Fibroblast of lung (primary cell): ENCODE measurements at regions not wholly inside any gene's neighbourhood (a gene's known extent, or its start where the extent isn't known, plus 50 kb on each side); places are given as distances from the start of the nearest gene placed in this dataset.

ENCODE experiments used
- DNase-seq, 2 donors: peaks; one replicate each; pipeline versions ENCODE4 v3.0.0 to v3.0.0-alpha.2; 2010; ENCODE audit warnings: low read depth in 2 of 2
- H2AFZ ChIP-seq: 2 replicates; pipeline ENCODE4 v1.5.1; 2012; ENCODE audit warnings: low read length, control low read depth, inconsistent platforms
- H3K27ac ChIP-seq: 2 replicates; pipeline ENCODE4 v1.5.1; 2011; ENCODE audit warnings: low read length, control low read depth; ENCODE audit not compliant: insufficient read depth
- H3K27me3 ChIP-seq: 2 replicates; pipeline ENCODE4 v1.5.1; 2011; ENCODE audit warnings: mild to moderate bottlenecking, low read length; ENCODE audit not compliant: control insufficient read depth, insufficient read depth
- H3K36me3 ChIP-seq: 2 replicates; pipeline ENCODE4 v1.5.1; 2011; ENCODE audit warnings: low read length; ENCODE audit not compliant: control insufficient read depth, insufficient read depth
- H3K4me1 ChIP-seq: 2 replicates; pipeline ENCODE4 v1.5.1; 2011; ENCODE audit warnings: low read length; ENCODE audit not compliant: control insufficient read depth, insufficient read depth; ENCODE audit errors: extremely low read depth
- H3K4me2 ChIP-seq: 2 replicates; pipeline ENCODE4 v1.5.1; 2011; ENCODE audit warnings: low read length, control low read depth; ENCODE audit not compliant: insufficient read depth; ENCODE audit errors: extremely low read depth
- H3K4me3 ChIP-seq, 4 experiments: fragments of 200-600 bp in 1 of 4; sonication (generic) in 1 of 4; replicated peaks in 1 of 4; 2 replicates each; pipeline ENCODE4 v1.5.1; 2011 to 2016; ENCODE audit warnings: low read length in 4 of 4, low read depth in 3 of 4, mild to moderate bottlenecking in 3 of 4, control low read depth in 2 of 4, inconsistent platforms in 1 of 4, mixed read lengths in 1 of 4; ENCODE audit not compliant: insufficient read depth in 1 of 4; ENCODE audit errors: control extremely low read depth in 1 of 4
- H3K79me2 ChIP-seq: 2 replicates; pipeline ENCODE4 v1.5.1; 2012; ENCODE audit warnings: mild to moderate bottlenecking, low read length, inconsistent platforms; ENCODE audit not compliant: control insufficient read depth, insufficient read depth
- H3K9ac ChIP-seq: 2 replicates; pipeline ENCODE4 v1.5.1; 2011; ENCODE audit warnings: mild to moderate bottlenecking, low read length, control low read depth; ENCODE audit not compliant: insufficient read depth
- H3K9me3 ChIP-seq: 2 replicates; pipeline ENCODE4 v1.5.1; 2012; ENCODE audit warnings: low read depth, low read length; ENCODE audit not compliant: control insufficient read depth, insufficient read depth
- H4K20me1 ChIP-seq: 2 replicates; pipeline ENCODE4 v1.5.1; 2011; ENCODE audit warnings: low read length; ENCODE audit not compliant: control insufficient read depth, insufficient read depth; ENCODE audit errors: extremely low read depth
- EZH2 ChIP-seq: IDR thresholded peaks from 2 replicates; pipeline ENCODE4 v1.5.1; 2012; ENCODE audit warnings: low read length, control low read depth, mild to moderate bottlenecking; ENCODE audit errors: missing control alignments
- TF ChIP-seq, protein P1 (sequence below), 2 donors: IDR thresholded peaks in 1 of 2; conservative IDR thresholded peaks in 1 of 2; 1 replicate in 1 of 2; 2 replicates in 1 of 2; pipeline ENCODE4 v1.5.1; 2011 to 2012; ENCODE audit warnings: low read length in 2 of 2, control low read depth in 1 of 2, inconsistent platforms in 1 of 2, low read depth in 1 of 2, mild to moderate bottlenecking in 1 of 2

DNA sequence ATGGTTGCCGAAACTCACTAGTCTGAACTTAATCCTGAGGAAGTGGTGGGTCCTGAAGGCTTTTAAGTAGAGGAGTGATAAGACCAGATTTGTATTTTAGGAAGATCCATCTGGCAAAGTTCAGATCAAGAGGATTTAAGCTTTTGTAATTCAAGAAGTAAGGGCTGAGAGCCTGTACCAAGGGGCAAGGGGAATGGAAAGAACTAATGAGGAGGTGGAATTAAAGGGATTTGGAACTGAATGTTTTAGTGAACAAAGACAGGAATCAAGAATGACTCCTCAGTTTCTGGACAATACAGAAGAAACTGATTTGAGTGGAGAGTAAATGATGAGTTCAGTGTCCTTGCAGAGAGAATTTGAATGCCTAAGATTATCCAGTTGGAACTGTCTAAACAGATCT is 249.0 kb downstream of the C7orf25 start:
- H3K9me3 ChIP-seq, result no peaks in the 10 kb centered on the region
- no peaks in the 10 kb centered on the region for H3K36me3 ChIP-seq
- H3K9ac ChIP-seq, result no peak overlapping the region
- H3K4me2 ChIP-seq, result no peak overlapping the region
- no peaks in the 10 kb centered on the region for H3K4me1 ChIP-seq
- H2AFZ ChIP-seq, result no peak overlapping the region
- no peak overlapping the region for H3K4me3 ChIP-seq
- TF ChIP-seq, protein P1, sequence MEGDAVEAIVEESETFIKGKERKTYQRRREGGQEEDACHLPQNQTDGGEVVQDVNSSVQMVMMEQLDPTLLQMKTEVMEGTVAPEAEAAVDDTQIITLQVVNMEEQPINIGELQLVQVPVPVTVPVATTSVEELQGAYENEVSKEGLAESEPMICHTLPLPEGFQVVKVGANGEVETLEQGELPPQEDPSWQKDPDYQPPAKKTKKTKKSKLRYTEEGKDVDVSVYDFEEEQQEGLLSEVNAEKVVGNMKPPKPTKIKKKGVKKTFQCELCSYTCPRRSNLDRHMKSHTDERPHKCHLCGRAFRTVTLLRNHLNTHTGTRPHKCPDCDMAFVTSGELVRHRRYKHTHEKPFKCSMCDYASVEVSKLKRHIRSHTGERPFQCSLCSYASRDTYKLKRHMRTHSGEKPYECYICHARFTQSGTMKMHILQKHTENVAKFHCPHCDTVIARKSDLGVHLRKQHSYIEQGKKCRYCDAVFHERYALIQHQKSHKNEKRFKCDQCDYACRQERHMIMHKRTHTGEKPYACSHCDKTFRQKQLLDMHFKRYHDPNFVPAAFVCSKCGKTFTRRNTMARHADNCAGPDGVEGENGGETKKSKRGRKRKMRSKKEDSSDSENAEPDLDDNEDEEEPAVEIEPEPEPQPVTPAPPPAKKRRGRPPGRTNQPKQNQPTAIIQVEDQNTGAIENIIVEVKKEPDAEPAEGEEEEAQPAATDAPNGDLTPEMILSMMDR (conservative IDR thresholded peaks at IDR 0.05 in 1 of 2, IDR thresholded peaks at IDR 0.05 in 1 of 2; ENCODE audit: low read depth in 1 of 2, low read length in 2 of 2), result no peak
- no peak for TF ChIP-seq EZH2
- no peak for DNase-seq
- no peak overlapping the region for H3K27ac ChIP-seq
- H3K27me3 ChIP-seq, result no peaks in the 10 kb centered on the region
- no peaks in the 10 kb centered on the region for H4K20me1 ChIP-seq
- H3K79me2 ChIP-seq, result no peaks in the 10 kb centered on the region

DNA sequence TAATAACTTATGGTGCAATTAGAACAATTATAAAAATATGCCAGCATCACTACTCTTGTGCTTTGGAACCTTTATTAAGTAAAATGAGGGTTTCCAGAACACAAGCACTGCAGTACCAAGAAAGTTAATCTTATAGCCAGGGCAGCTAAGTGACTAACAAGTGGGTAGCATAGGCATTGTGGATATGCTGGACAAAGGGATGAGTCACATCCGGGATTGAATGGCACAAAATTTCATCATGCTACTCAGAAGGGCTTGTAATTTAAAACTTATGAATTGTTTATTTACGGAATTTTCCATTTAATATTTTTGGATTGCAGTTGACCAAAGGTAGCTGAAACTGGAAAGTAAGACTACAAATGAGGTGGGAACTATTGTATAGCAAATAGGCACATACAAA is 250.6 kb downstream of the C7orf25 start:
- H4K20me1 ChIP-seq, result no peaks in the 10 kb centered on the region
- peak; percentile 77 for DNase-seq
- no peak overlapping the region for H3K27ac ChIP-seq
- no peaks in the 10 kb centered on the region for H3K79me2 ChIP-seq
- H3K27me3 ChIP-seq, result no peaks in the 10 kb centered on the region
- H3K9ac ChIP-seq, result no peak overlapping the region
- no peak overlapping the region for H3K4me3 ChIP-seq
- no peaks in the 10 kb centered on the region for H3K36me3 ChIP-seq
- H2AFZ ChIP-seq, result no peak overlapping the region
- TF ChIP-seq, protein P1 (conservative IDR thresholded peaks at IDR 0.05 in 1 of 2, IDR thresholded peaks at IDR 0.05 in 1 of 2; ENCODE audit: low read depth in 1 of 2, low read length in 2 of 2), result no peak
- no peak for TF ChIP-seq EZH2
- H3K4me1 ChIP-seq, result no peaks in the 10 kb centered on the region
- no peak overlapping the region for H3K4me2 ChIP-seq
- H3K9me3 ChIP-seq, result no peaks in the 10 kb centered on the region

DNA sequence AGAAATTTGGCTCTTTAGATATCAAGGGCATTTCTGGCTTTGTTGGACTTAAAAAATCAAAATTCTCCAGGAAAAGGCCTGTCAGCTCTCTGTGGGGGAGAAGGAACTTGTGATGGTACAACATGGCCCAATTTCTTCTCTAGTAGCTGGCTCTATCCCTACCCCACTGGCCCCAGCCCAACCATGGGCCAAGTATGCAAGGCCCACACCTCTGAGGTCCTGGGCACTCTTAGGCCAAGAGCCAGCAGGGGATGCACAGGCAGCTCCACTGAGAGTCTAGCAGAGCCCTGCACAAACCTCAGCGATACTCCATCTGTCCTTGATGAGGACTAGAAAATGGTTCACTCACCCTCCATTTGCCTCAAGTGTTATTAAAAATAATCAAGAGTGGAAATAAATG is 261.2 kb downstream of the C7orf25 start:
- no peak for DNase-seq
- H3K27me3 ChIP-seq, result no peaks in the 10 kb centered on the region
- H2AFZ ChIP-seq, result no peak overlapping the region
- TF ChIP-seq, protein P1 (conservative IDR thresholded peaks at IDR 0.05 in 1 of 2, IDR thresholded peaks at IDR 0.05 in 1 of 2; ENCODE audit: low read depth in 1 of 2, low read length in 2 of 2), result no peak
- TF ChIP-seq EZH2, result no peak
- no peaks in the 10 kb centered on the region for H3K36me3 ChIP-seq
- H3K4me1 ChIP-seq, result no peaks in the 10 kb centered on the region
- H3K9ac ChIP-seq, result no peak overlapping the region
- H4K20me1 ChIP-seq, result no peaks in the 10 kb centered on the region
- H3K27ac ChIP-seq, result no peak overlapping the region
- H3K9me3 ChIP-seq, result no peaks in the 10 kb centered on the region
- no peak overlapping the region for H3K4me3 ChIP-seq
- no peak overlapping the region for H3K4me2 ChIP-seq
- H3K79me2 ChIP-seq, result no peaks in the 10 kb centered on the region
